HG02981 (cell line): ENCODE measurements at regions not wholly inside any gene's neighbourhood (a gene's known extent, or its start where the extent isn't known, plus 50 kb on each side); places are given as distances from the start of the nearest gene placed in this dataset.
"Not testable (repeated sequence)": the region's sequence is repeated elsewhere in the genome, so short reads cannot be mapped to it uniquely, and the experiment has no call there.

Experiments used
- ATAC-seq: cut with Tn5 transposase; IDR thresholded peaks from one replicate; pipeline ENCODE4 v1.9.1; 2021; ENCODE audit warnings: mild to moderate bottlenecking, moderate library complexity; ENCODE audit not compliant: unreplicated experiment

GRCh38 chr6:97449444-97449966, 166.5 kb upstream of the MMS22L start:
- no peak for ATAC-seq

- ATAC-seq = no peak
These were observed 167.1 kb upstream of the MMS22L start for GRCh38 chr6:97450087-97450486.

GRCh38 chr6:97456070-97456469, 173.1 kb upstream of the MMS22L start:
- ATAC-seq = no peak

GRCh38 chr6:97459535-97459934, 176.5 kb upstream of the MMS22L start:
- ATAC-seq = no peak

DNA sequence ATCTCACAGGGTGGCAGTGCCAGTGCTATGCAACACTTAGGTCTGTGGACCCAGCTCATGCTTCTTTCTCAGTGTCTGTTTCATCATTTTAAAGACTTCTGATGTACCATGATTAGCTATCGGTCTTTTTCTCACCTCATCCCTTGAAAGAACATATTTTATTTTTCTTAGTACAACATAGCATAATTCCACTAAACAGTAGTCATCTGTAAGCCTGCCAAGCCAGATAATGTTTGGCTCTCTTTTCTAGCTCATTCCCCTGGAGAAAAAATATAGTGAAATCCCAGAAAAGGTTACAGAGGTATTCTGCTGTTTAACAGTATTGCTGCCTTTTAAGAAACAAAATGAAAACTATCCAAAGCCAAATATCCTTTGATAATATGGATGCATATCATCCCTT, 177.0 kb upstream of the MMS22L start:
- no peak for ATAC-seq

GRCh38 chr6:97460394-97461080, 177.5 kb upstream of the MMS22L start:
- ATAC-seq = no peak

DNA sequence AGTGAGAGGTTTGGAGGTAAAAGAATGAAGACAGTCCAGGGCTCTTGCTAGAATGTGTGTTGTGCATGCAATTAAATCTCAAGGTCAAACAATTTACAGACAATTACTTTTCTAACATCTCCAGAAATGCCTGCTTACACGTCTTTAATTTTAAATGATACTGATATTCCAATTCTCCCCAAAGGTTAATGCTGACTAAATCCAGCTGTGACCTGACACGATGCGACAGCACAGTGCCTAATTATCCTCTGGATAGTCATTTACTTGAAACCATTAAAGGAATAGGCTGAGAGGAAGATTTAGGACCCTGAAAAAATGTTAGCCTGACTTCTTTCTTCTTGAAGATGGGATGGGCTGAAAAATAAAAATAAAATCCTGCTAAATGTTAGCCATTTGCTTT, 178.2 kb upstream of the MMS22L start:
- ATAC-seq = no peak

DNA sequence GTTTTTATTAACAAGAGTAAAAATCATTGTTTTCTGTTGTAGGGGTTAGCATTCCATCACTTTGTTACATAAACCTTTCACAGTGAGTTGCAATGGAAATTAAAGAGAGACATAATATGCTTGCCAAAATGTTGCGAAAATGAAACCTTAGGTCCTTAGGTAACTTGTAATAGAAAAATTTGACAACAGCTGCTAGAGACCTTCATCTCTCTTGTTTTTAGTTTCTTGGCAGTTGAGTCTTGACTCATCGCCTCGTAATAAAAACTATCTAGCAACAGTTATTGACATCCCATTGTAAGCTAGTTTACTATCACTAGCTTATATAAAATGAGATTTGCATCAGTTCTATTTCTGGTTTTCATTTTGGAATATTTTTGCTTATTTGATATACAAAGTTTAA, 179.0 kb upstream of the MMS22L start:
- ATAC-seq = no peak

- no peak for ATAC-seq
These were observed 180.1 kb upstream of the MMS22L start for GRCh38 chr6:97462938-97463598.

- ATAC-seq = no peak
These were observed 183.0 kb upstream of the MMS22L start for GRCh38 chr6:97465877-97466561.

DNA sequence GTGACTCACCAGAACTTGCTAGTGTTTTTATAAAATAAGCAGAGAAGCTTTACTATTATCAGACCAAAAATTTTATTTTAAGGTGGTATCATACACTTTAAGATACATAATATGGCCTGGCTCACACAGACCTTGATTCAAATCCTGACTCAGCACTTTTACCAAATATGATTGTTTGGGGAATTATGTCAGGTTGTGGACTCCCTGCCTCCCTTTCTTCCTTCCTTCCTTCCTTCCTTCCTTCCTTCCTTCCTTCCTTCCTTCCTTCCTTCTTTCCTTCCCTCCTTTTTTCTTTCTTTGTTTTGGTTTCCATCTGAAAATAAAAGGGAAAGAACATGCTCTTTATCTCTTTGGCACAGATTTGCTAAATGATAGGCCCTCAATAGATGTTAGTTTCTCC, 186.0 kb upstream of the MMS22L start:
- ATAC-seq = no peak

DNA sequence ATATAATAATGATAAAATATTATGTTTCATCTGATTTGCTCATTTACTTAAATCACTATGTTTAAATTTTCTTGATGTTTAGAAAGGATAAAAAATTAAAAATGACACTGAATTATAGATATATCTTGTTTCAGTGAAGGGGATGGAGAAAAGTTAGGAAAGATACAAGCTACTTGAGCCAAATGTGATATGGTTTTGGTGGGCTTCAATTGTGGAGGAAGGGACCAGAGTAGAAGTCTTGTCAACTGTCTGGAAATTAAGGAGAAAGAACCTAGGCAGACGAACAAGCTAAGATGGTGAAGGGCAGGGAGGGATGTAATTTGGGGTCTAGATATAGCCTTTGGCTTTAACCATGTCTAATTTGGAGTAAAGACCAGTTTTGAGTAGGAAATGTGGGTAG, 186.4 kb upstream of the MMS22L start:
- ATAC-seq = no peak

DNA sequence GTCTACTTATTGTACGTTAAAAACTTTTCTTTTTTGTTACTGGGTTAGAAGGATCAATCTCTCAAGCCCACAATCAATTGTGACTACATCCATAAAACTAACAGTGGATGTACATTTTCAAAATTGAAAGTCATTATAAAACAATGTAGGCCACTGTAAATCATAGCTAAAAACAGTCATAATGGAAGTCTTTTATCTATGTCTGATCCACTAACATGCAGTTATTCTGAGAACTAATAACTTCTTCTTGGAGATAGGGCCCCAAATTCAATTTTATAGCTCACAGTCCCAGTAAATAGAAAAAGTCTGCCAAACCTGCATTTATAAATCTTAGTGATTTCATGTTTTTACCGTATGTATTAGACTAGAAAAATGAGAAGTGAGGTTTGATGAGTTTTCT, 187.3 kb upstream of the MMS22L start:
- ATAC-seq = no peak

DNA sequence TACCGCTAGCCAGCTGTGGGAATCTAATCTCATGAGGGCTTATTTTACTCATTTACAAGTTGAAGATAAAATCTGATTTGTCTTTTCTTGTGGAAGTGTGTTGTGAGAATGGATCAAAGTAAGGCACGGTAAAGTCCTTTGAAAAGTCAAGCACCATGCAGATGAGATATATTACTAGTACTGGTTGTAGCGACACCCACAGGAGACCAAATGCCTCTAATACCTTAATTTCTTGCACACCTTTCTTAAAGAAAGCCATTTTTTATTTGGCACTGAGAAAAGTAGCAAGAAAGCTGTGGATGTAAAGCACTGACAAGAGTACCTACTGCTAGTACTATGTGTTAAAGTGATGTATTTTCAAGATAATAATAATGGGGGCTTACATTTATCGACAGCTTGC, 191.0 kb upstream of the MMS22L start:
- no peak for ATAC-seq

GRCh38 chr6:97497713-97498331, 214.8 kb upstream of the MMS22L start:
- ATAC-seq = peak; percentile 98

- ATAC-seq = no peak
These were observed 218.8 kb upstream of the MMS22L start for GRCh38 chr6:97501853-97502252.

- no peak for ATAC-seq
These were observed 225.6 kb upstream of the MMS22L start for GRCh38 chr6:97508646-97509045.

DNA sequence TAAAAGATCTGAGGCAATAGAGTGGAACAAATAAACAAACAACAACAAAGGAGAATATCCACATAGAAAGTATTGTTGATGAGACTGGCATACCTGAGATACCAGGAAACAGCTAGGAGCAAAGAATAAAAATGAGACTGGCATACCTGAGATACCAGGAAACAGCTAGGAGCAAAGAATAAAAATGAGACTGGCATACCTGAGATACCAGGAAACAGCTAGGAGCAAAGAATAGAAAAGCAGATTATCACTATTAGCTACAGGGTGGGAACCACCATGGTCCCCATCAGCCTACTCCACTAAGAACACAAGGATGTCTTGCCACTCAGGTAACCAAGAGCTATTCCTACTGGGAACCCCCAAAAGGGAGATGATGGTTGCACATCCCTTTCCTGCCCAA, 230.2 kb upstream of the MMS22L start:
- ATAC-seq = not testable (repeated sequence)

DNA sequence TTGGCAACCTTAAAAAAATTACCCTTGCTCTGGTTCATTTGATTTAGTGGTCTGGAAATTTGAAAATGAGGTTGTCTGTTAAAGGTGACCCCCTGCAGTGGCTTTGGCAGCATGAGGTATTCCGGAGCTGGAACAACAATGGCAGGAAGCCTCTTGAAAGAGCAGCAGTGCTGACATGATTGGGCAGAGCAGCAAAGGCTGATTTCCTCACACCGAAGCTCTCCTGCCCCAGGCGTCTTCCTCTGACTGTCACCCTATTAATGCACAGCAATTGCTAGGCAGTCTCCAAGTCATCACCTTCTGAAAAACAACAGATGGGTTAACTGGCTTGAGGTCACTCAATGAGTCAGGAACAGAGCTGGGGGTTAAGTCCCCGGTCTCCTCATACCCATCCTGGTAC, 241.8 kb upstream of the MMS22L start:
- ATAC-seq = no peak

DNA sequence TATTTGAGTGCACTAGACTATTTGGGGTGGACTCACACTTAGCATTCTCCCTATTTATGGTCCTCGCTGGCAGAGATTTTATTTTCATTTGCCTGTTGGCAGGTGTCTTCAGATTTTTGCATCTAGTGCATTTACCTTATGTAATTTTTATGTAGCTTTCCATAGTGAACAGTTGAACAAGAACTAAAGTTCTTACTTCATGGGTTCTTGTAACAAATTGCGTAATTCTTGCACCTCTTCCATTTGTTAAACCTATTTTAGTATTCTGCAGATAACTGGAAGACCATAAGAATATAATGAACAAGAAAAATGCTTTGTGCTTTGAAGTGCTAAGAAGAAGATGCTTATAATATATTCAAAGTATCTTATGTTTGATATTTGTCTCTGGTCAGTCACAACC, 252.8 kb upstream of the MMS22L start:
- ATAC-seq = no peak

GRCh38 chr6:97548354-97548753, 265.3 kb upstream of the MMS22L start:
- no peak for ATAC-seq

- ATAC-seq = no peak
These were observed 274.3 kb upstream of the MMS22L start for GRCh38 chr6:97557355-97557754.
